ENCODE measurements at regions not wholly inside any gene's neighbourhood (a gene's known extent, or its start where the extent isn't known, plus 50 kb on each side); places are given as distances from the start of the nearest gene placed in this dataset.

- peaks cover 6% of the 10 kb centered on the region for H3K9me3 Mint-ChIP-seq
- no peak overlapping the region for H3K9ac ChIP-seq
- H3K27me3 ChIP-seq, result no peaks in the 10 kb centered on the region
Measured at GRCh38 chr2:240319855-240320203, 115.6 kb upstream of the GPC1 start.

GRCh38 chr2:240320204-240320993 is 115.1 kb upstream of the GPC1 start:
- TF ChIP-seq EZH2phosphoT487 (IDR thresholded peaks at IDR 0.05) (no peak), EZH2 (IDR thresholded peaks at IDR 0.05) (no peak), CTCF (IDR thresholded peaks at IDR 0.05) (no peak)
- no peaks in the 10 kb centered on the region for H3K36me3 Mint-ChIP-seq
- peak; percentile 48 for DNase-seq (ENCODE audit: low spot score)

More at GRCh38 chr2:240319855-240320203, 115.6 kb upstream of the GPC1 start:
- no peak for DNase-seq (ENCODE audit: low spot score)
- no peak overlapping the region for H3K4me3 ChIP-seq
- Mint-ChIP-seq H3K36me3 (no peaks in the 10 kb centered on the region), H3K4me1 (peaks cover 22% of the 10 kb centered on the region), H3K27me3 (ENCODE audit: insufficient read depth, low read depth) (peaks cover 4% of the 10 kb centered on the region), H3K27ac (no peak overlapping the region), H3K4me3 (no peak overlapping the region)
- no peaks in the 10 kb centered on the region for H4K20me1 ChIP-seq (ENCODE audit: low read depth)
- no peaks in the 10 kb centered on the region for H3K9me3 ChIP-seq (ENCODE audit: low read depth)
- no peak overlapping the region for H3K27ac ChIP-seq
- H3K4me1 ChIP-seq, result peaks cover 7% of the 10 kb centered on the region
- TF ChIP-seq CTCF (IDR thresholded peaks at IDR 0.05) (no peak), EZH2phosphoT487 (IDR thresholded peaks at IDR 0.05) (no peak), EZH2 (IDR thresholded peaks at IDR 0.05) (no peak)
- no peak overlapping the region for H3K4me2 ChIP-seq
- H3K36me3 ChIP-seq, result no peaks in the 10 kb centered on the region
- H3F3A ChIP-seq (ENCODE audit: low read depth), result no peaks in the 10 kb centered on the region
- no peaks in the 10 kb centered on the region for H3K79me2 ChIP-seq (ENCODE audit: low read depth)
- no peak overlapping the region for H2AFZ ChIP-seq (replicated peaks)

GRCh38 chr2:240322231-240322955 is 113.1 kb upstream of the GPC1 start:
- no peak overlapping the region for H3K4me3 Mint-ChIP-seq
- peaks cover 8% of the 10 kb centered on the region for H3K27me3 Mint-ChIP-seq (ENCODE audit: insufficient read depth, low read depth)
- Histone ChIP-seq H3F3A (ENCODE audit: low read depth) (no peaks in the 10 kb centered on the region), H3K27me3 (no peaks in the 10 kb centered on the region), H3K79me2 (ENCODE audit: low read depth) (no peaks in the 10 kb centered on the region), H2AFZ (replicated peaks) (no peak overlapping the region), H3K4me1 (peaks cover 23% of the 10 kb centered on the region), H3K4me3 (no peak overlapping the region), H3K4me2 (no peak overlapping the region), H4K20me1 (ENCODE audit: low read depth) (no peaks in the 10 kb centered on the region), H3K27ac (no peak overlapping the region), H3K9ac (no peak overlapping the region), H3K36me3 (no peaks in the 10 kb centered on the region), H3K9me3 (ENCODE audit: low read depth) (no peaks in the 10 kb centered on the region)
- TF ChIP-seq CTCF (IDR thresholded peaks at IDR 0.05) (no peak), EZH2 (IDR thresholded peaks at IDR 0.05) (no peak), EZH2phosphoT487 (IDR thresholded peaks at IDR 0.05) (no peak)
- no peaks in the 10 kb centered on the region for H3K36me3 Mint-ChIP-seq
- H3K9me3 Mint-ChIP-seq, result peaks cover 2% of the 10 kb centered on the region
- H3K4me1 Mint-ChIP-seq, result peaks cover 31% of the 10 kb centered on the region
- H3K27ac Mint-ChIP-seq, result no peak overlapping the region
- DNase-seq (ENCODE audit: low spot score), result no peak

More at GRCh38 chr2:240320204-240320993, 115.1 kb upstream of the GPC1 start:
- H4K20me1 ChIP-seq (ENCODE audit: low read depth), result no peaks in the 10 kb centered on the region
- peak overlapping the region; percentile 15 for H2AFZ ChIP-seq (replicated peaks)
- Mint-ChIP-seq H3K27ac (no peak overlapping the region), H3K9me3 (peaks cover 6% of the 10 kb centered on the region), H3K4me3 (no peak overlapping the region), H3K4me1 (peaks cover 22% of the 10 kb centered on the region), H3K27me3 (ENCODE audit: insufficient read depth, low read depth) (peaks cover 4% of the 10 kb centered on the region)
- no peak overlapping the region for H3K4me3 ChIP-seq
- H3K4me2 ChIP-seq, result no peak overlapping the region
- H3K27ac ChIP-seq, result no peak overlapping the region
- H3K4me1 ChIP-seq, result peaks cover 7% of the 10 kb centered on the region
- no peak overlapping the region for H3K9ac ChIP-seq
- H3K27me3 ChIP-seq, result no peaks in the 10 kb centered on the region
- no peaks in the 10 kb centered on the region for H3K79me2 ChIP-seq (ENCODE audit: low read depth)
- no peaks in the 10 kb centered on the region for H3K36me3 ChIP-seq
- no peaks in the 10 kb centered on the region for H3F3A ChIP-seq (ENCODE audit: low read depth)
- H3K9me3 ChIP-seq (ENCODE audit: low read depth), result no peaks in the 10 kb centered on the region
